Retina (tissue), 1 donor: ENCODE measurements at regions not wholly inside any gene's neighbourhood (a gene's known extent, or its start where the extent isn't known, plus 50 kb on each side); places are given as distances from the start of the nearest gene placed in this dataset.
"Not testable (repeated sequence)": the region's sequence is repeated elsewhere in the genome, so short reads cannot be mapped to it uniquely, and the experiment has no call there.

ENCODE experiments used
- DNase-seq: peaks from one replicate; pipeline ENCODE4 v3.0.0-alpha.2; 2016

DNA sequence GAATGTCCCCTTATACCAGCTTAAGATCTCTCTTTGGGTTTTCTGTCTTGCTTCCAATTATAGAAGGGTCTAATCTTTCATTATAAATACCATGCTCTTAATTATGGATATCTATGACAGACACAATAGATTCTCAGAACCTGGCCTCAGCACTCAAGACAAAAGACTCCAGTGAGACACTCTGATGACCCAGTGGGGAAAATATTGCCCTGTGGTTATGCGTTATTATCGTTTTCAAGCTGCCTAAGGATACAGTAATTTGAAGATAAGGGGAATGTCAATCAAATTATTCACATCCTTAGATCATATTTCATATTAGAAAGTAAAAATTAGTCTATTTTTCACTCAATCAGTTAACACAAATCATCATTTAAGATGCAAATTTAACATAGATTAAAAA, 748.8 kb downstream of the XPNPEP1 start:
- no peak for DNase-seq

DNA sequence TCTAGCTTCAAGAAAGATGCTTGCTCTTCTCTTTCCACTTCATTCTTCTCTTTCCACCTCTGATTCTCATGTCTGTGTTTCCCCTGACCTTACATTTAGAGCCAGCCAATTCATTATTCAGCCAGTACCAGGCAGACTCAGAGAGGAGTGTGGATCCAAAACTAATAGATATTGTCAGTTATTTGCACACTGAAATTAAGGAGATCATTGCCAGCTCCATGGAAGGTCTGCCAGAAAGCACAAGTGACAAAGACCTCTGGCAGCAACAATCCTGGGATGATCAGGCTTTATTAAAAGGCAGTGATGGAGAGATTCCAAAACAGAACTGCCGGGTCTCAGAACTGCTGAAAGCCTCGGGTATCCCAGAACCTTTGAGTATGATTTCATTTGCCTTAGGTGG, 749.4 kb downstream of the XPNPEP1 start:
- DNase-seq = no peak

DNA sequence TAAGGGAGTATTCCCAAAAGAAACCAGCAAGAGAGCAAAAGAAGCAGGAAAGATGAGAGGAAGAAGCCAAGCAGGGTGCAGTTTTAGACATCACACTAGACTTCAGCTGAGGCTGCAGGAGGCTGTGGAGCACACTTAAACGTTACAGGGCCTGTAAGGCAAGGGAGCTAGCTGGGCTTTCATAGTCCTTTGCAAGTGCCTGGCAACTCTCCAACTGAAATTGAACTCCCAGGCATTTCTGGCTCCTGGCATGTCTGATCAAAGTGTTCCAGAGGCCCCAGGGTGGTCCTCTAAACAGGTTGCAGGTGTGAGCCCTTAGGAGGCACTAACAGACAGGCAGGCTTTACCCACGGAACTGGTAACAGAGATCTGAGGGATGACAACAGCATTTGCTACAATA, 750.2 kb downstream of the XPNPEP1 start:
- DNase-seq = no peak

DNA sequence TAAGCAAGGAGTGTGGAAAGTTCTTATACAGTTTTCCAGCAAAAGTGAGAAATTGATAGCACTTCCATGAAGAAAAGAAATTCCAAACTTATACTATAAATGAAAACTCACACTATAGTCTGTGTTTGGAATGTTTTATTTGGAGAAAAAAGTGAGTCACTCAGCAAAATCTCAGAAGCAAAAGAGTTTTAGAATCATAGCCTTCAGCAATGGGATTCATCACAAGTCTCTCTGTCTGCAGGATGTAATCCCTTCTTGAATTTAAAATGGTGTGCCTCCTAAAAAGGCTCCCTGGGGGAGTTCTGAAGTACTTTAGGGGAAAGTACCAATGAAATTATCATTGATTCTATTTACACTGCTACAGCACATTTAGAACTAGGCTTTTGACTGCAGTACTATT, 756.4 kb downstream of the XPNPEP1 start:
- no peak for DNase-seq

DNA sequence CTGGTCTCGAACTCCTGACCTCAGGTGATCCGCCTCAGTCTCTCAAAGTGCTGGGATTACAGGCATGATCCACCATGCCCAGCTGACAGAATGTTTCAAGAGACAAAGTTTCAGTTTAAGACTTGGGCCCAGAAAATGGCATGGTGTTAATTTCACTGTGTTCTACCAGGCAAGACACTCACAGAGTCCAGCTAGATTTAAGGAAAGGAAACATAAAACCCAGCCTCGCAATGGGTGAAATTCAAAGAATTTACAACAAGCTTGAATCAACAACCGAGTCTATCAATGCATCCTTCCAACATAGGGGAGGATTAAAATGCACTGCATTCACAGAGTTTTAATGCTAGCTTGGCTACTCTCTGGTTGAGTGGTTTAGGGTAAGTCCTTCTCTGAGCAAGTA, 764.0 kb downstream of the XPNPEP1 start:
- DNase-seq = no peak

DNA sequence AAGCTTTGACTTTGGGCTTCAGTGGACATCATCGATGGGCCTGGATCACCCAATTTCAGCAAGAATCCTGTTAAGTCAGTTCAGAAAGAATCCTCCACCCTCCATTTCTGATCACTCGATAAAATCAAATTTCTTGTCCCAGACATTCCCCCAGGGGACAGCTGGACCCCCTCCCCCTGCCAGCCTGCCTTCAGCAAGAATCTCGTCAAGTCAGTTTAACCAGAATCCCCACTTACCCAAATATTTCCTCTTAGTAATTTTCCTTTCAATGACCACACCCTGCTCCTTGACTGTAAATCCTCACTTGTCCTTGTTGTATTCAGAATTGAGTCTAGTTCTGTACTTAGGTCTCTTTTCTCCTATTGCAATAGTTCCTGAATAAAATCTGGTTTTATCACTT, 766.9 kb downstream of the XPNPEP1 start:
- DNase-seq = no peak

DNA sequence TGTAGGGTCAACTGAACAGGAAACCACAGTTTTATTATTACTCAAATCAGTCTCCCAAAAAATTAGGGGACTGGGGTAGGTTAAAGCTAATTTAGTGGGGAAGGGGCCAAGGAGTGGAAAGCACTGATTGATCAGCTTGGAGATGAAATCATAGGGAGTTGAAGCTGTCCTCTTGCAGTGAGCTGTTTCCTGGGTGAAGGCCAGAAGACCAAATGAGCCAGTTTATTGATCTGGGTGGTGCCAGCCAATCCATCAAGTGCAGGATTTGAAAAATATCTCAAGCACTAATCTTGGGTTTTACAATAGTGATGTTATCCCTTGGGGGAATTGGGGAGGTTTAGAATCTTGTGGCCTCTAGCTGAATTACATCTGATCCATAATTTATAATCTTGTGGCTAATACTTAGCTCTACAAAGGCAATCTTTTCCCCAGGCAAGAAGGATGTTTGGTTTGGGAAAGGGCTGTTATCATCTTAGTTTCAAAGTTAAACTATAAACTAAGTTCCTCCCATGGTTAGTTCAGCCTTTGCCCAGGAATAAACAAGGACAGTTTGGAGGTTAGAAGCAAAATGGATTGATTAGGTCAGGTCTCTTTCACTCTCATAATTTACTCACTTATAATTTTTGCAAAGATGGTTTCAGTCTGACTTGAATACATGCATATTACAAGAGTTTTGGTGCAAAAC, 773.5 kb downstream of the XPNPEP1 start:
- no peak for DNase-seq

DNA sequence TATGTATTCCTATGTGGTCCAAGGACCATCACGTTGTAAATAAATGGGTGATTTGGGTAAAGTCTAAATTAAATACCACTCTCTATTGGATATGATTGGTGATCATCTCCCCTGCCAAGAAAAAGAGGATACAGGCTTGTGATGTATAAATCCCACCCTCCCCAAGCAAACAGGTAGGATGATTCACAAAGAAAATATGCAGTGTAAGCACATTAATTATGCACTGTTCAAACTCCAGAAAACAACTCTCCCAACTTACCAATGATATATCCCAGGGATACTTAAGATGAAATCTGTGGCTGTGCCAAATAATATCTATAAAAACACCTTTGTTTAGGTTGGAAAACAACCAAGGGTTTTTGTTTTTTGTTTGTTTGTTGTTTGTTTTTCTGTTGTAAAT, 795.9 kb downstream of the XPNPEP1 start:
- no peak for DNase-seq

DNA sequence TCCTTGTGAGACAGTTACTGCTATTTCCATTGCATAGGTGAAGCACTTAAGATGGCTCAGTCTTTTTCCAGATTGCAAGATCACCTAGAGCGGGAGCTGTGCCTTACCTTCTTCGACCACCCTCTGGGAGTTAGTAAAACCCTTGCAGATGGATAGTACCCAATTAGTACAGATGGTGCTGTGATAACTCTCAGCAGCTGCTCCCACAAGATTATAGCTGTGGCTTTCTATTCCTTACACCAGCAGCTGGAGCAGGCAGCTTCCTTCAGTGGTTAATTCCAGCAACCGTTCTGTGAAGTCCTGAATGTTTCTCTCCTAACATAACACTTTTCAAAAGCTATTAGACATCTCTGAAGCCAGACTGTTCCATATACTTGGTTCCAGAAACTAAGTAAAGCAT, 796.8 kb downstream of the XPNPEP1 start:
- no peak for DNase-seq

DNA sequence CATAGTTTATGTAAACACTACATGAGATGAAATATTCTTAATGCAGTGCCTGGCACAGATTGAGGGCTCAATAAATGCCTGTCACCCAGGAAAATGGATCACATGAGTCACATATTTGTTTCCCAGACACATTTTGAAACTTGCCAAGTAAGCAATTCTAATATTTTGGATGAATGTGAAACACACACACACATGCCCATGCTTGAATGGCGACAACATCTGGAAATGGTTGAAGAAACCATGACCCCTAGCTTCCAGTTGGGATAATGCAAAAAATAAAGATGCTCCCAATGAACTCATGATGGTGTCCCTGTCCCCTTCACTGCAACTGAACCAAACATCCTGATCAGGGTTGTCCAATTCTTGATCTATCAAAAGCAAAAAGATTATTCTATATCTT, 797.3 kb downstream of the XPNPEP1 start:
- DNase-seq = no peak

DNA sequence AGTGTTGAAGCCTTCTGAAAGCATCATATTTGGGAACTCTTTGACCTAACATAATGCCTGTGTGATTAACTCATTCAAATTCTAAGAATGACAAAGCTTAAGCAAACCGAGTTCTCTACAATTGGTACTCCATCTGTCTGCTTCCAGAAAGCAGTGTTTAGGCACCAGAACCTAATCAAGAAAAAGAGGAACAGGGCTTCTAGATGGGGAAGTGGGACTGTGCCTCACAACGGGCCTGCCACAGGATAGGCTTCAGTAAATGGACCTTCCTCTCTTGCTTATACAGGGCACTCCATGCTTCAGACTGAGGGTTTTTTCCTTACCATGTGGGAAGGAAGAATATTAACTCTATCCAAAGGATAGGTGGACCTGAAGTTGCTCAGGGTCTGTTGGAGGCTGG, 808.1 kb downstream of the XPNPEP1 start:
- no peak for DNase-seq

DNA sequence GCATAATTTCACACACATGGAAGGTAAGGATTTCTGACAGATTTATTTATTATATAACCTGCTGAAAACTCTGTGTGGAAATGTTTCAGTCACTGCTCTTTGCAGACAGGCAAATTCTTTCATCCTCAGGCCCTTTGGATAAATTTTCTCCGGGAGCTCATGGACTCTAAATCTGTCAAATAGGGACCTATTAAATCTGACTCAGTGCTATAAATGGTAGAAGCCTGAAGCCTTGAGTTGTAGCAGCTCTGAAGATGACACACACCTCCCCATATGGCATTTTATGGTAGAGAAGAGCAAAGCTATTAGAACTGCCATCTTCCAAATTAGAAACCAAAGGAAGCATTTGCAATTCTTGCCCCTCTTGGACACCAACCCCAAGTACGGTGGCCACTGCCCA, 808.7 kb downstream of the XPNPEP1 start:
- no peak for DNase-seq

DNA sequence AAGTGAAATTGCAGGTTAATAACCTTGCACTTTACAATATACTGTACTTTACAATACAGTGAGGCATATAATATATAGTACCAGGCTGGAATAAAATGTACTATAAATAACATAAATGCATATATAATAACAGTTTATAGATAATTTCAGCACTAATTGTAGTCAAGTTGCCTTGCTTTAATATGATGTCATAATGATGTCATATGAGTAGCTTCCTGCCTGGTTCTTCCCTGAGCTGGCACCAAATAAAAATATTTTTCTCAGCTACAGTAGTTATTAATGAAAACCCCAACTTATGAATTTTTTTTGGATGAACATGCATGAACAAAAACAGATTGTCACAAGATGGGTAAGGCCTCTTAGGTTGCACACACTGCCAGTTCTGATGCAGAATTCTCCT, 816.7 kb downstream of the XPNPEP1 start:
- no peak for DNase-seq

DNA sequence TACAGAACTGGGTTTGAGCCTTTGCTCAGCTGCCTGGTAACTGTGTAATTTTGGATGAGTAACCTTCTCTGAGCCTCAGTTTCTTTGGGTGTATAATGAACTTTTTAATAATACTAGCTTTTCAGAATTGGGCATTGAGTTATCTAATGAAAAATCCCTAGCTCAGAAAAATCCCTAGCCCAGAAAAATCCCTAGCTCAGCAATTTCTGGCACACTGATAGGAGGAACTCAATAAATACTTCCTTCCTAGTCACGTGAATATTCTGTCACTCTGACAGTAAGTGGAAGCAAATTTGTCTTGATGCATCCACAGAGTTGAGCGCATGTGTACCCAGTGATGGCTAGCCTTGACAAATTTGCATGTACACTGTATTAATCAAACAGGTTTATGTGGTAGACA, 817.6 kb downstream of the XPNPEP1 start:
- no peak for DNase-seq

DNA sequence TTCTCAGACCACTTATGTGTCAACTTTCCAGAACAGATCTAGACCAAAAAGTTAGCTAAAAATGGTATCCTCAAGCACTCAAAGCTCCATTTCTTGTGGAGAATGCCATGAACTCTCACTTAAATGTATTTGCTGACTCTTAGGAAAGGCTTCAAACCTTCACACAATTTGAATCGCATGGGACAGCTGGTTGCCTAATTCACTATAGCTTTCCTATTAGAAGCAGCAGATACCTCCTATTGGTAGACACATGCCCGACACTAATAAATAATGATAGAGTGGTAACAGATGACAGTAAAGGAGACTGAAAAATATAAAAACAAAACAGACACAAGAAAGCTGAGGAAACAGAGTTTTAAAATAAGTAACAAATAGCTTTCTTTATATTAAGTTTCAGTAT, 818.5 kb downstream of the XPNPEP1 start:
- DNase-seq = no peak

DNA sequence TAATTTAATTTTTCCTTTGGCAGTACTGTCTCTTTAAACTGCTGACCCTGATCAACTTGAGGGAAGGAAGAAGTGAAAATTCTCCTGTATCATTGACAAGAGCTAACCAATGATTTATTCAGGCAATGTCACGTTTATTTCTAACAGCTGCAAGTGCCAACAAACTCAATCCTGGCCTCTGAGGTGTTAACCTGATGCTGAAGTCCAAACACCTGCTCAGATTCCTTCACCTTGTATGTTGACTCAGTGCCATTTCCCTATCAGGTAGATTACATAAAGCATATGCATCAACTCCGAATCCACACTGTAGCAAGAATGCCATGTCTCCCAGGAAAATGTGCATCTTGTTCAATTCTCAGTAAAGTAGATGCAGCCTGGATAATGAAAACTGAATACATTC, 820.0 kb downstream of the XPNPEP1 start:
- DNase-seq = no peak

DNA sequence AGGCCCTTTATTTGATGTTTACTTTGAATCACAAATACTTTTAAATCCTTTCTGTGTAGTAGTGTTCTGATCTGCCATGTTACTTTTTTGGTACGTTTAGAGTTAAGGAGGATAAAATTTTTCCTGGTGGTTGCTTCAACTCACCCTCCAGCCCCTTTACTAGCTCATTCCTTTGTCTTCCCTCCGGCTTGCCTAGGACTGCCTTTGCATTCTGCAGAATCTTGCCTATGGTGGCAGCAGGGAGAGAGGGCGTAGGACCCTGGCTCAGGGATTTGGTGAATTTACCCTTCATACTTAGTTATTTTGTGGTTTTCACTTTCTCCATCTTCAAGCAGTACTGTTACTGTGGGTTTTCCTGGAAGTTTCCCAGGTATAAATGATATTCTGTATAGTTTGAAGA, 833.5 kb downstream of the XPNPEP1 start:
- DNase-seq = no peak

DNA sequence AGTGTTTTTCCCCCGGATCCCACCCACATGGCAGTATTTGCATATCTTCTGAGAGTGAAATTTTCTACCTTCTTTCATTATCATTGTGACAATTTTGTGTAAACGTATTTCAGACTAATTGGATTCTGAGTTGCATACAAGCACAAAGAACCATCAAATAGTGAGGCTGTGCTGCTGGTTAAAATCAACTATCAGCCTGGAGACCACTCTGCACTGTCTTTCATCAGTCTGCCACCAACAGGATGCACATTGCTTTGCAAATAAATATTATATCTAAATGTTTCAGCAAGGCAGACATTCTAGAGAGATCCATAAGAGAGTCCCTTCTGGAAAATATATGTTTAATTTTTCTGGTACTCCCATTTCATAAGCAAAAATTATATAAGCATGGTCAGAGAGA, 851.8 kb downstream of the XPNPEP1 start:
- peak; percentile 11 for DNase-seq

DNA sequence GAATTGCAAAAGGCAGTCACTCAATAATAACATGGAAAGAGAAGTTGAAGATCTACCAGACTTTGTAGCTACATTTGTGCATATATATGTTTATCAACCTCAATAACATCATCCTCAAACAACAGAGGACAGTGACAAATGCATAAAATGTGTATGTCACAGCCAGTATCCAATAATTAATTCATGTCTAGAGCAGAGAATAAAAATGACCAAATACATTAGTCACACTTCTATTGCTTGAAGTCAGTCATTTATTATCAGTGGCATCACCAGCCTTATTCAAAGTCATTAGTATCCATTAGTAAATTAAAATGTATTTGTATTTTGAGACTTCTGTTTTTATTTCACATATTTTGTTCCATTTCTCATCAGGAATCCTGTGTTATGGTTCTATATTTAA, 852.8 kb downstream of the XPNPEP1 start:
- DNase-seq = no peak

DNA sequence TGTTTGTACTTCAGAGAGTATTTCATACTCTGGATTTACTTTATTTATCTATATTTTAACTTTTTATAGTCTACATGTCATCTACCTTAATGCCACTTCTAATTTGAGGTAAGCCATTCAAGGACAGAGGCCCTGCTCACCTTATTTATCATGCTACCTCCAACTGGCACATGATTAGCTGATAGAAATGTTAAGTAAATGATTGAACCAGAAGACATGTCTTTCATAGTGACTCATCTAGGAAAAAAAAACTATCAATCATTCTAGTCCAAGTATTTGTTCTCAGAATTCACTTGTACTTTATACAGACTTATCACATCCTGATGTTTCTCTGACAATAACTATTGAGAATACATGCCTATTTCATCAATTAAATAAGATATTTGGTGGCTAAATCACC, 856.3 kb downstream of the XPNPEP1 start:
- DNase-seq = no peak

DNA sequence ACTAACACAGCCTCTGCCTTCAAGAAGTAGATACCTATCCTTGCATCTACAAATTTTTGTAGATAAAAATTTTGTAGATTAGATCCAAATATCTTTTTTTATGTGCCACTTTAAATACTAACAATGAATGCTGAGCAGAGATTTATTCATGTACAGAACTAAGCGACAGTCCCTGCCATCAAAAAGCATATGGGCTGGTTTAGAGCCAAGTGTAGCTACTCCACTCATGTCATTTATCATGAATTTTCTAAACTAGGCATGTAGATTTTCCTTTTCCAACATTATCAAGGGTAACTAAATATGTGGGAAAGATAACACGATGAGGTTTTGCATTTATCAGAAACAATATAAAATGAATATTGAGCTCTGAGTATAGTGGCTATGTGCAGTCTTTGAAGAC, 857.5 kb downstream of the XPNPEP1 start:
- DNase-seq = no peak

DNA sequence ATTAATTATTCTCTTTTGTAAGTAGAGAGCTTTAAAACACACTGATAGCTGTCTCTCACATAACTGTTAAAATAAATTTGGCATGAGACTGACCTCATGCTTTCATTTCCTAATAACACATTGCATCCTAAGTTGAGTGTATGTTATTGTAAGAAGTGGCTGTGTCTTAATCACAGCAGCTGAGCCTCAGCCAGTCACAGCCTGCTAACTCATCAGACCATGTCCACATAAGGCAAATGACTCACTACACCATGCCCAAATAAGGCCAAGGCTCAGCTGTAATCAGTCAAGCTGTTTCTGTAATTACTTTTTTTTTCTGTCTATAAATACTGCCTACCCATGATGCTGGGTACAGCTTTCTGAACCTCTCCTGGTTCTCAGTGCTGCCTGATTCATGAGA, 860.9 kb downstream of the XPNPEP1 start:
- DNase-seq = no peak

DNA sequence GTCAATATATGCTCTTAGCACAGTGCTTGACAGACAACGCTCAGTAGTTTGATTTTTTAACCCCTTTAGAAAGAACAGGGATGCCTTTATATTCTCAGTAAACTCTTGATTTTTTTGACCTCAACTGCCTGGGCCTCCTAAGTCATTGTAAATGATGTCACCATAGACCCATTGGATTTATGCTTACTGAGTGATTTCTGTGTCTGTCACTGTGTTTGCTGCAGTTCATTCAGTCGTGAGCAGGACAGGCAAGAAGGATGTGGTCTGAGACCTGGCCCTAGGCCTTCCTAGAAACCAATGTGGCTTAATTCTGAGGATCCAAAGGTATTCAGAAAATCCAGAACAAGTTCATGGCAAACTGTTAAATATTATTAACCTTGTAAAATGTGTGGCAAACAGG, 868.1 kb downstream of the XPNPEP1 start:
- DNase-seq = no peak

DNA sequence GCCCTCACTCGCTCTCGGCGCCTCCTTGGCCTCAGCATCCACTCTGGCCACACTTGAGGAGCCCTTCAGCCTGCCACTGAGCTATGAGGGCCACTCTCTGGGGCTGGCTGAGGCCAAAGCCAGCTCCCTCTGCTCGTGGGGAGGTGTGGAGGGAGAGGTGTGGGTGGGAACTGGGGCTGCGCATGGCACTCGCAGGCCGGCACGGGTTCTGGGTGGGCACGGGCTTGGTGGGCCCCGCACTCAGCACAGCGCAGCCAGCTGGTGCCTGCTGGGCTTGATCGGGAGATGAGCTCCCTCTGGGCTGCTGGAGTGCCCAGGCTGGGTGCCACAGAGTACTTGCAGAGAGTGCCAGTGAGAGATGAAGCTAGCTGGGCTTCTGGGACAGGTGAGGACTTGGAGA, 875.5 kb downstream of the XPNPEP1 start:
- no peak for DNase-seq

DNA sequence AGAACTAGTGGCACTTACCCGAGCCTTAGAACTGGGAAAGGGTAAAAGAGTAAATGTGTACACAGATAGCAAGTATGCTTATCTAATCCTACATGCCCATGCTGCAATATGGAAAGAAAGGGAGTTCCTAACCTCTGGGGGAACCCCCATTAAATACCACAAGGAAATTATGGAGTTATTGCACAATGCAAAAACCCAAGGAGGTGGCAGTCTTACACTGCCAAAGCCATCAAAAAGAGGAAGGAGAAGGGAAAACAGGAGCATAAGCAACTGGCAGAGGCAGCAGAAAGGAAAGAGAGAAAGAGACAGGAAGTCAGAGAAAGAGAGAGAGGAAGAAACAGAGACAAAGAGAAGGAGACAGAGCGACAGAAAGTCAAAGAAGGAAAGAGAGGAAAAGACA, 876.9 kb downstream of the XPNPEP1 start:
- DNase-seq = not testable (repeated sequence)

DNA sequence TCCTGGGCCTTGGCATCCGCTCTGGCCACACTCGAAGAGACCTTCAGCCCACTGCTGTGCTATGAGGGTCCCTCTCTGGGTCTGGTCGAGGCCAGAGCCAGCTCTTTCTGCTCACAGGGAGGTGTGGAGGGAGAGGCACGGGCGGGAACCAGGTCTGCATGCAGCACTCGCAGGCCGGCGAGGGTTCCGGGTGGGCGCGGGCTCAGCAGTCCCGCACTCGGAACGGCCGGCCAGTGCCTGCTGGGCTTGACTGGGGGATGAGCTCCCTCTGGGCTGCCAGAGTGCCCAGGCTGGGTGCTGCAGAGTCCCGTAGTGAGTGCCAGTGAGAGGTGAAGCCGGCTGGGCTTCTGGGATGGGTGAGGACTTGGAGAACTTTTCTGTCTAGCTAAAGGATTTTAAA, 882.7 kb downstream of the XPNPEP1 start:
- no peak for DNase-seq
